Kidney epithelial cell (primary cell): ENCODE measurements at regions not wholly inside any gene's neighbourhood (a gene's known extent, or its start where the extent isn't known, plus 50 kb on each side); places are given as distances from the start of the nearest gene placed in this dataset.

Experiments used
- DNase-seq: peaks from one replicate; pipeline ENCODE4 v3.0.0-alpha.2; 2010; ENCODE audit warnings: low read depth
- H3K27me3 ChIP-seq: 2 replicates; pipeline ENCODE4 v1.6.0; 2011; ENCODE audit warnings: low read length; ENCODE audit not compliant: control insufficient read depth, insufficient read depth
- H3K36me3 ChIP-seq: 2 replicates; pipeline ENCODE4 v1.5.1; 2011; ENCODE audit warnings: low read length; ENCODE audit not compliant: control insufficient read depth, insufficient read depth
- H3K4me3 ChIP-seq: 2 replicates; pipeline ENCODE4 v1.5.1; 2011; ENCODE audit warnings: low read depth, mild to moderate bottlenecking, control low read depth, low read length
- TF ChIP-seq, protein P1 (sequence below): IDR thresholded peaks from 2 replicates; pipeline ENCODE4 v1.5.1; 2011; ENCODE audit warnings: mild to moderate bottlenecking, moderate library complexity, low read length, control low read depth, inconsistent platforms; ENCODE audit not compliant: insufficient read depth, poor library complexity, severe bottlenecking

GRCh38 chr10:28958468-28958867 lies 281.1 kb downstream of the BAMBI start:
- H3K36me3 ChIP-seq, result no peaks in the 10 kb centered on the region
- TF ChIP-seq, protein P1, sequence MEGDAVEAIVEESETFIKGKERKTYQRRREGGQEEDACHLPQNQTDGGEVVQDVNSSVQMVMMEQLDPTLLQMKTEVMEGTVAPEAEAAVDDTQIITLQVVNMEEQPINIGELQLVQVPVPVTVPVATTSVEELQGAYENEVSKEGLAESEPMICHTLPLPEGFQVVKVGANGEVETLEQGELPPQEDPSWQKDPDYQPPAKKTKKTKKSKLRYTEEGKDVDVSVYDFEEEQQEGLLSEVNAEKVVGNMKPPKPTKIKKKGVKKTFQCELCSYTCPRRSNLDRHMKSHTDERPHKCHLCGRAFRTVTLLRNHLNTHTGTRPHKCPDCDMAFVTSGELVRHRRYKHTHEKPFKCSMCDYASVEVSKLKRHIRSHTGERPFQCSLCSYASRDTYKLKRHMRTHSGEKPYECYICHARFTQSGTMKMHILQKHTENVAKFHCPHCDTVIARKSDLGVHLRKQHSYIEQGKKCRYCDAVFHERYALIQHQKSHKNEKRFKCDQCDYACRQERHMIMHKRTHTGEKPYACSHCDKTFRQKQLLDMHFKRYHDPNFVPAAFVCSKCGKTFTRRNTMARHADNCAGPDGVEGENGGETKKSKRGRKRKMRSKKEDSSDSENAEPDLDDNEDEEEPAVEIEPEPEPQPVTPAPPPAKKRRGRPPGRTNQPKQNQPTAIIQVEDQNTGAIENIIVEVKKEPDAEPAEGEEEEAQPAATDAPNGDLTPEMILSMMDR, result no peak
- no peak for DNase-seq
- H3K4me3 ChIP-seq, result no peak overlapping the region
- H3K27me3 ChIP-seq, result no peaks in the 10 kb centered on the region

DNA sequence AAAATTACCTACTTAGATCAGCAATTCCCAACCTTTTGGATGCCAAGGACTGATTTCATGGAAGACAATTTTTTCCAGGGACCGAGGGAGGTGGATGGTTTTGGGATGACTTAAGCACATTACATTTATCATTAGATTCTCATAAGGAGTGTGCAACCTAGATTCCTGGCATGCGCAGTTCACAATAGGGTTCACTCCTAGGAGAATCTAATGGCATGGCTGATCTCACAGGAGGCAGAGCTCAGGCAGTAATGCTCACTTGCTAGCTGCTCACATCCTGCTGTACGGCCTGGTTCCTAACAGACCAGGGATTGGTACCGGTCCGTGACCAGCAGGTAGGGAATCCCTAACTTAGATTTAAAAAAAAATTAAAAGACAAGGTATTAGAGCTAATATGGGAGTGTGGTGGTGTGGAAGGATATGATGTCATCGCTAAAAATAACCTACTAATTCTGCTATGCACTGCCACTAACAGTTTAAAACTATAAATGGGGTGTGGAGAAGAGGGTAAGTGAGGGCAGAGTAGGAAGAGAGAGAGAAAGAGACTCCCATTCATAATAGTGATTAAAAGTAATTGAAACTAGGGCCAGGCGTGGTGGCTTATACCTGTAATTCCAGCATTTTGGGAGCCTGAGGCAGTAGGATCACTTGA lies 282.7 kb downstream of the BAMBI start:
- no peaks in the 10 kb centered on the region for H3K27me3 ChIP-seq
- H3K36me3 ChIP-seq, result no peaks in the 10 kb centered on the region
- DNase-seq, result no peak
- TF ChIP-seq, protein P1, result no peak
- no peak overlapping the region for H3K4me3 ChIP-seq

GRCh38 chr10:28962768-28963167 lies 285.4 kb downstream of the BAMBI start:
- DNase-seq, result no peak
- Histone ChIP-seq H3K4me3 (no peak overlapping the region), H3K36me3 (no peaks in the 10 kb centered on the region), H3K27me3 (no peaks in the 10 kb centered on the region)
- TF ChIP-seq, protein P1, result no peak

DNA sequence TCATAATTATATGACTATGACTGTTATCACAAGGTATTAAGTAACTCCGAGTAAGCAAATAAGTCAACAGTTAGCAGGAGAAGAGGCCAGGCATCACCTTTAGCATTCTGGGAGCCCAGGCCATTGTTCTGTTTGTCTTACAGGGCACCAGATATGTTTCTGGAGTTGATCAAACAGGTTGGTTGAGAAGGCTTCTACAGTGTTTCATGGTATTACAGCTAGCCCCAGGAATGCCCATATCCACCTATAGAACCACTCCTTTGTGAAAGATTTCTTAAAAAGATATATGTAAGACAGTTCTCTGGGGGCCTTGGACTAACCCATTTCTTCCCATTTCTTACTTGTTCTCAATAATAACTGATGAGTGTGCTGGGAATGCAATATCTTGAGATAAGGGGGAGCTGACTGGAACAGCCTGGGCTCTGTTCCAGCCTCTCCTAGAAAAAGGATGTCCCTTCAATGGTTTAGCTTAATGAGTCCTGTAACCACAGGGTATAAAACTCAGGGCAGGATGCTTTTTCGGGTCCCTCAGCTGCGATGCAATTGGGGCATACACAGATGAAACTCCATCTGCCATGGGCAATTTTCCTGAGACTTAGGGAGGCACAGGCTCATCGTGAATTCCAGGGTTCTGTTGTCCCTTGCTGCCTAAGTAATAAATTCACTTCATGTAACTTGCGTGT lies 286.4 kb downstream of the BAMBI start:
- Histone ChIP-seq H3K36me3 (no peaks in the 10 kb centered on the region), H3K27me3 (no peaks in the 10 kb centered on the region), H3K4me3 (no peak overlapping the region)
- DNase-seq, result no peak
- TF ChIP-seq, protein P1, result no peak

- TF ChIP-seq, protein P1, result no peak
- Histone ChIP-seq H3K4me3 (no peak overlapping the region), H3K36me3 (no peaks in the 10 kb centered on the region), H3K27me3 (no peaks in the 10 kb centered on the region)
- DNase-seq, result no peak
These were observed 288.6 kb downstream of the BAMBI start for GRCh38 chr10:28965937-28966336.
